ENCODE measurements at regions not wholly inside any gene's neighbourhood (a gene's known extent, or its start where the extent isn't known, plus 50 kb on each side); places are given as distances from the start of the nearest gene placed in this dataset.
"Not testable (repeated sequence)": the region's sequence is repeated elsewhere in the genome, so short reads cannot be mapped to it uniquely, and the experiment has no call there.

- Histone ChIP-seq H3K36me3 (no peaks in the 10 kb centered on the region), H3K27ac (peak overlapping the region in 3 of 4 donors; percentile 32 to 70 (median 62)), H3K9me3 (no peaks in the 10 kb centered on the region), H3K4me3 (no peak overlapping the region), H3K4me1 (peaks cover 0 to 33% of the 10 kb centered on the region in 2 donors), H3K27me3 (no peaks in the 10 kb centered on the region)
- intact Hi-C loops (cut with DNase I; ENCODE audit: low total_unique reads) (no loop called here), in situ Hi-C loops (cut with MboI; ENCODE audit: low sequenced_read_pairs in 4 of 4) (loop anchor here (25.0 kb wide), 3 partner anchors 271 to 1071 kb away; no protein-coding TSS in a partner anchor)
- ATAC-seq (no peak), DNase-seq (no peak)
- TF ChIP-seq CTCF (IDR thresholded peaks at IDR 0.05 in 4 of 5, conservative IDR thresholded peaks at IDR 0.05 in 1 of 5) (no peak), POLR2A (IDR thresholded peaks at IDR 0.05) (no peak)
Observed at GRCh38 chr5:53166183-53166495, 56.6 kb upstream of the MOCS2 start.

- no peak for TF ChIP-seq CTCF (IDR thresholded peaks at IDR 0.05 in 4 of 5, conservative IDR thresholded peaks at IDR 0.05 in 1 of 5)
- no peak for TF ChIP-seq POLR2A (IDR thresholded peaks at IDR 0.05)
- no peaks in the 10 kb centered on the region for H3K9me3 ChIP-seq
- H3K27me3 ChIP-seq: no peaks in the 10 kb centered on the region
- intact Hi-C loops (cut with DNase I; ENCODE audit: low total_unique reads) (no loop called here), in situ Hi-C loops (cut with MboI; ENCODE audit: low sequenced_read_pairs in 4 of 4) (loop anchor here (25.0 kb wide), 3 partner anchors 269 to 1069 kb away; no protein-coding TSS in a partner anchor)
- H3K4me1 ChIP-seq: peaks cover 0 to 33% of the 10 kb centered on the region in 2 donors
- H3K27ac ChIP-seq: peak overlapping the region; percentile 32 to 70 (median 49)
- ATAC-seq: peak; percentile 89 to 96
- DNase-seq: peak; percentile 67 to 82
- H3K36me3 ChIP-seq: no peaks in the 10 kb centered on the region
- no peak overlapping the region for H3K4me3 ChIP-seq
Observed at GRCh38 chr5:53167836-53168235, 58.3 kb upstream of the MOCS2 start.

- Histone ChIP-seq H3K36me3 (no peaks in the 10 kb centered on the region), H3K27me3 (no peaks in the 10 kb centered on the region), H3K27ac (no peak overlapping the region), H3K4me1 (peaks cover 0 to 28% of the 10 kb centered on the region in 2 donors), H3K4me3 (no peak overlapping the region), H3K9me3 (no peaks in the 10 kb centered on the region)
- intact Hi-C loops (cut with DNase I; ENCODE audit: low total_unique reads): loop anchor here (5.0 kb wide), 1 partner anchor 1047 kb away; no protein-coding TSS in a partner anchor
- TF ChIP-seq CTCF (IDR thresholded peaks at IDR 0.05 in 4 of 5, conservative IDR thresholded peaks at IDR 0.05 in 1 of 5) (no peak), POLR2A (IDR thresholded peaks at IDR 0.05) (no peak)
- in situ Hi-C loops (cut with MboI; ENCODE audit: low sequenced_read_pairs in 4 of 4): loop anchor here (10.0 to 25.0 kb wide), 4 partner anchors 267 to 1067 kb away; no protein-coding TSS in a partner anchor
- ATAC-seq (no peak), DNase-seq (no peak)
Observed at GRCh38 chr5:53169933-53170332, 60.4 kb upstream of the MOCS2 start.

- Histone ChIP-seq H3K4me3 (no peak overlapping the region), H3K27me3 (no peaks in the 10 kb centered on the region), H3K36me3 (no peaks in the 10 kb centered on the region), H3K27ac (no peak overlapping the region), H3K9me3 (no peaks in the 10 kb centered on the region), H3K4me1 (peaks cover 0 to 27% of the 10 kb centered on the region in 2 donors)
- DNase-seq (no peak), ATAC-seq (no peak)
- intact Hi-C loops (cut with DNase I; ENCODE audit: low total_unique reads): loop anchor here (5.0 kb wide), 1 partner anchor 1046 kb away; no protein-coding TSS in a partner anchor
- TF ChIP-seq CTCF (IDR thresholded peaks at IDR 0.05 in 4 of 5, conservative IDR thresholded peaks at IDR 0.05 in 1 of 5) (peak in 3 of 5 experiments; percentile 30 to 45 (median 44)), POLR2A (IDR thresholded peaks at IDR 0.05) (no peak)
- in situ Hi-C loops (cut with MboI; ENCODE audit: low sequenced_read_pairs in 4 of 4): loop anchor here (10.0 to 25.0 kb wide), 4 partner anchors 266 to 1066 kb away; no protein-coding TSS in a partner anchor
Observed at GRCh38 chr5:53170746-53171349, 61.3 kb upstream of the MOCS2 start.

GRCh38 chr5:53172073-53172472 is 62.5 kb upstream of the MOCS2 start:
- intact Hi-C loops (cut with DNase I; ENCODE audit: low total_unique reads): loop anchor here (5.0 kb wide), 1 partner anchor 1045 kb away; no protein-coding TSS in a partner anchor
- not testable (repeated sequence) for H3K27ac ChIP-seq, ATAC-seq, H3K4me3 ChIP-seq, H3K36me3 ChIP-seq, H3K9me3 ChIP-seq, DNase-seq, H3K27me3 ChIP-seq
- H3K4me1 ChIP-seq: peaks cover 0 to 19% of the 10 kb centered on the region in 2 donors
- in situ Hi-C loops (cut with MboI; ENCODE audit: low sequenced_read_pairs in 4 of 4): loop anchor here (10.0 to 25.0 kb wide), 4 partner anchors 265 to 1065 kb away; no protein-coding TSS in a partner anchor

Measured in gastrocnemius medialis (tissue), 4 donors.